ENCODE measurements at regions not wholly inside any gene's neighbourhood (a gene's known extent, or its start where the extent isn't known, plus 50 kb on each side); places are given as distances from the start of the nearest gene placed in this dataset.

DNA sequence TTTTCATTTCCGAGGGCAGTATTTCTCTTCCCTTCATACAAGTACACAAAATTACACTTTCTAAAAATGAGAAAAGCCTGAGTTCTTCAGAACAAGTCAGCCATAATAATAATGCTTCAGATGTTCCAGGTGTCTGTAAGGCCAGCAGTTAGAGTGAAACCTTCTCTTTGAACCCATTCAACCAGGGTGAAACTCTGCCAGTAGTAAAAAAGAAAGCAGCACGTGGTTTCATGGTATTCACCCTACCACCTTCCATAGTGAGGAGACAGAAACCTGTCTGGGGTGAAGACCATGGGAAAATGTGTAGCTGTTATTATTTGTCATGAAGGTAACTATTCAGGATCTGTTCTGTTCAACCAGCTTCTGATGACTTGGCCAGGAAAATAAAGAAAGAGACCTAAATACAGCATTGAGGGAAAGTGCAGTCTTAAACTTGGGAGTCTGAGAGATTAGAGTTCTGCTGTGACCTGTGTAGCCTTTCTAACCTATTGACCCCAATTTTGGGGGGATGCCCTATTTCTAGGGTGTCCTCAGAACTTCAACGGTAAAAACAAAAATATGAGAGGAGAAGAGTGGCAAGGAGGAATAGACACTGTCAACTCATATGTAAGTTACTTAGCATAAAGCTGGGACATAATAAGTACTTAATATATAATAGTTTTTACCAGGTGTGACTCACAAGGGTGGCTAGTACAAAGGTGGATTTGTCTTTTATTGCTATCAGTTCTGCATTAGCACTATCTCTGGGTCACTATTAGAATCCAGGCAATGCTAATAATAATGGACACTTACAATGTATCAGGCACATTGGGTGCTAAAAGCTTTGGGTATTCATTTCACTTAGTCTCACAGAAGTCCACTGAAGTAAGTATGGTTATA, 70.0 kb upstream of the TNFSF4 start:
- Histone ChIP-seq H3K27ac (no peak overlapping the region), H3K4me1 (replicated peaks in 1 of 2) (no peaks in the 10 kb centered on the region), H3K4me3 (no peak overlapping the region)
- 63 to 96% (median 81%) methylated on average over 2 to 3 of the region's 3 CpGs; no CpG with 5 or more reads in 1 of the 10 experiments for WGBS, 10 experiments
- in situ Hi-C loops (cut with MboI; ENCODE audit: low pct_unique_long_range_greater_than_20kb in 2 of 9, low sequenced_read_pairs in 9 of 9, unreplicated experiment in 9 of 9), result no loop called here
- ATAC-seq (replicated peaks in 6 of 8), result no peak

DNA sequence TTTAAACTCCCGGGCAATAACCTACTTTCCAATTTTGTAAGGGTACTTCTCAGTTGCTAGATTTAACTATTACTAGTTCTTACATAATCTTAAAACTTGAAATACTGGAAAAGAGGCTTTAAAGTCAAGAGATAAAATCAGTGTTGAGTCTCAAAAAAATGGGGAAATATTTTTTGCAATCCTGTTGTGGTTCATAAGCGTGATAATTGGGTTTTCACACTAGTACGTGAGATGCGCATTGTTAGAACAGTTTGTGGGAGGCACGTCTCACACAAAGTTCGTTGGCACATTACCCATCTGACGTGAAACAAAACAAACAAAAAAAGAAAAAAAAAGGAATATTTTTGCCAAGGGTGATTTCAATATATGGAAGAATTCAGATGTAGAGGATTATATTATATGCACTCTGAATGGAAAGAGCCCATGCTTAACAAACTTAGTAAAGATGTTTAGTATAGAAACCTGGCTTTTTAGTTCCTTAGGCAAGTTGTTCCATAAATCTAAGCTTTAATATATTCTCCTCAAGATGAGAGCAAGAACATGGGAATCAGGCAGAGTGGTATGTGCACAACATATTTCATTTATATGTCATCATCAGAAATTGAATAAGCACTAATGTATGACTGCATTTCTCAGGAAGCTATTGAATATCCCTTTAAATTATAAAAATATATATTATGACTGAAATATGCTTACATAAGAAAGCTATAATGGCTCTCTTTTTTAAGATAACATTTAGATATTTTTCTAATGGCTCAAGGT, 73.9 kb upstream of the TNFSF4 start:
- no peak overlapping the region for H3K4me3 ChIP-seq
- no peaks in the 10 kb centered on the region for H3K4me1 ChIP-seq (replicated peaks in 1 of 2)
- in situ Hi-C loops (cut with MboI; ENCODE audit: low pct_unique_long_range_greater_than_20kb in 2 of 9, low sequenced_read_pairs in 9 of 9, unreplicated experiment in 9 of 9), result no loop called here
- ATAC-seq (replicated peaks in 6 of 8), result peak in 1 of 8 experiments; percentile 20
- no peak overlapping the region for H3K27ac ChIP-seq
- 43 to 100% (median 87%) methylated on average over 2 to 7 of the region's 7 CpGs for WGBS, 10 experiments

DNA sequence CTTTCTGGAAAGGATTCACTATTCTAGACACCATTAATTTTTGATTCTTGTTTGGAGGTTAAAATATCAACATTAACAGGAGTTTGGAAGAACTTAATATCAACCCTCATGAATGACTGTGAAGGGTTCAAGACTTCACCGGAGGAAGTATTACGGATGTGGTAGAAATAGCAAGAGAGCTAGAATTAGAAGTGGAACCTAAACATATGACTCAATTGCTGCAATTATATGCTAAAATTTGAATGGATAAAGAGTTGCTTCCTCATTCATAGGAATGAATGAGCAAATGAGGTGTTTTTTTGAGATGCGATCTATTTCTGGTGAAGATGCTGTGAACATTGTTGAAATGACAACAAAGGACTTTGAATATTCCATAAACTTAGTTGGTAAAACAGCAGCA, 77.9 kb upstream of the TNFSF4 start:
- in situ Hi-C loops (cut with MboI; ENCODE audit: low pct_unique_long_range_greater_than_20kb in 2 of 9, low sequenced_read_pairs in 9 of 9, unreplicated experiment in 9 of 9), result no loop called here
- Histone ChIP-seq H3K4me1 (replicated peaks in 1 of 2) (no peaks in the 10 kb centered on the region), H3K27ac (no peak overlapping the region), H3K4me3 (no peak overlapping the region)
- 80 to 100% (median 95%) methylated on average over 1 to 3 of the region's 3 CpGs for WGBS, 10 experiments
- no peak for ATAC-seq (replicated peaks in 6 of 8)

DNA sequence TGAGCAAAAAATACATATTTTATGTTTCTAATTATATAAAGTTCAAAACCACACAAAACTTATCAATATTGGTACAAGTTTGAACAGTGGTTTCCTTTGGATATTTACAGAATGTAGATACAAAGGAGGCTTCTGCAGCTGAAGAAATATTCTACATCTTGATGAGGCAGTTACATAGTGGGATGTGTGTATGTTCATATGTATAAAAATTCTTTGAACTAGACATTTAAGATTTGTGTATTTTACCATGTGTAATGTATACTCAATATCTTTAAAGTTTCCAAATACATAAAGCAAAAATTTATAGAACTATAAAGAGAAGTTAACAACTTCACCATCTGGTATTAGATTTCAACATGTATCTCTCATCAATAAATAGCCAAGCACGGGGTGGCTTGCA, 80.7 kb upstream of the TNFSF4 start:
- Histone ChIP-seq H3K27ac (no peak overlapping the region), H3K4me3 (no peak overlapping the region), H3K4me1 (replicated peaks in 1 of 2) (no peaks in the 10 kb centered on the region)
- 14 to 100% (median 75%) methylated on average over 1 of the region's 1 CpG; no CpG with 5 or more reads in 5 of the 10 experiments for WGBS, 10 experiments
- ATAC-seq (replicated peaks in 6 of 8), result no peak
- in situ Hi-C loops (cut with MboI; ENCODE audit: low pct_unique_long_range_greater_than_20kb in 2 of 9, low sequenced_read_pairs in 9 of 9, unreplicated experiment in 9 of 9), result no loop called here

DNA sequence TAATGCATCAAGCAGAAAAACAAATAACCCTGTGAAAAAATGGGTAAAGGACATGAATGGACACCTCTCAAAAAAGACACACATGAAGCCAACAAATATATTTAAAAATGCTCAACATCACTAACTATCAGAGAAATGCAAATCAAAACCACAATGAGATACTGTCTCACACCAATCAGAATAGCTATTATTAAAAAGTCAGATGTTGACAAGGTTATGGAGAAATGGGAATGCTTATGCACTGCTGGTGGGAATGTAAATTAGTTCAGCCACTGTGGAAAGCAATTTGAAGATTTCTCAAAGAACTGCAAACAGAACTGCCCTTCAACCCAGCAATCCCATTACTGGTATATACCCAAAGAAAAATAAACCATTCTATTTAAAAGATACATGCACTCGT, 86.6 kb upstream of the TNFSF4 start:
- WGBS, 10 experiments, result 38 to 100% (median 100%) methylated on average over 1 of the region's 1 CpG; no CpG with 5 or more reads in 3 of the 10 experiments
- H3K27ac ChIP-seq, result no peak overlapping the region
- peaks cover 0 to 4% of the 10 kb centered on the region in 2 donors for H3K4me1 ChIP-seq (replicated peaks in 1 of 2)
- in situ Hi-C loops (cut with MboI; ENCODE audit: low pct_unique_long_range_greater_than_20kb in 2 of 9, low sequenced_read_pairs in 9 of 9, unreplicated experiment in 9 of 9), result no loop called here
- no peak overlapping the region for H3K4me3 ChIP-seq
- ATAC-seq (replicated peaks in 6 of 8), result peak in 2 of 8 experiments; percentile 51 to 64

DNA sequence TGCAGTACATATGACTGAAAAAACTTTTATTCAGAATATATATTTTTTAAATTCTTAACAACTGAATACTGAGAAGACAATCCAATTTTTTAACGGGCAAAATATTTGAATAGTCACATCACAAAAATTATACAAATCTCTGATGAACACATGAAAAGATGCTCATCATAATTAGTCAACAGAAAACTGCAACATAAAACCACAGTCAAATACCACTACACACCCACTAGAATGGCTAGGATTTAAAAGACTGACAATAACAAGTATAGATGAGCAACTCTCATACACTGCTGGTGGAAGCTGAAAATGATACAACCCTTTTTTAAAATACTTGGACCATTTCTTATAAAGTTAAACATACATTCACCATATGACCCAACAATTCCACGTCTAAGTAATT, 87.7 kb upstream of the TNFSF4 start:
- in situ Hi-C loops (cut with MboI; ENCODE audit: low pct_unique_long_range_greater_than_20kb in 2 of 9, low sequenced_read_pairs in 9 of 9, unreplicated experiment in 9 of 9), result no loop called here
- peaks cover 0 to 4% of the 10 kb centered on the region in 2 donors for H3K4me1 ChIP-seq (replicated peaks in 1 of 2)
- H3K27ac ChIP-seq, result no peak overlapping the region
- WGBS, 10 experiments, result 6 to 100% (median 82%) methylated on average over 1 to 2 of the region's 2 CpGs
- H3K4me3 ChIP-seq, result no peak overlapping the region
- ATAC-seq (replicated peaks in 6 of 8), result no peak

DNA sequence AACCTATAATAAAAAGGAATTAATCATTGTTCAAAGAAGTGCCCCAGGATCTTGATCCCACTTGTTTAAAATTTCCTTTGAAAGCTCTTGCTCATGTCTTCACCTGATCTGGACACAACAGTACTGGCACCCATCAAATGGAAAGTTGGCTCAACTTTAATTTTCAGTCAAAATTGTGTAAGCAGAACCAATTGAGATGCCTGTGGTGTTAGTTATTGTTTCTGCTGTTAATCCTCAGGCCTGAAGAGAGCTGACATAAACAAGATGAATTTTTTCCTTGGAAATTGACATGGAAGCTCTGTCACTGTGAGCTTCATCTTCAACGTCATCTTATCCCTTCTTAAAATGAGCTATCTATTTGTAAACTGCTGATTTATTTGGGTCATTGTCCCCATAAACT, 88.3 kb upstream of the TNFSF4 start:
- H3K4me1 ChIP-seq (replicated peaks in 1 of 2), result peaks cover 0 to 4% of the 10 kb centered on the region in 2 donors
- H3K4me3 ChIP-seq, result no peak overlapping the region
- 22 to 100% (median 84%) methylated on average over 1 of the region's 1 CpG for WGBS, 10 experiments
- H3K27ac ChIP-seq, result no peak overlapping the region
- no peak for ATAC-seq (replicated peaks in 6 of 8)
- in situ Hi-C loops (cut with MboI; ENCODE audit: low pct_unique_long_range_greater_than_20kb in 2 of 9, low sequenced_read_pairs in 9 of 9, unreplicated experiment in 9 of 9), result no loop called here

DNA sequence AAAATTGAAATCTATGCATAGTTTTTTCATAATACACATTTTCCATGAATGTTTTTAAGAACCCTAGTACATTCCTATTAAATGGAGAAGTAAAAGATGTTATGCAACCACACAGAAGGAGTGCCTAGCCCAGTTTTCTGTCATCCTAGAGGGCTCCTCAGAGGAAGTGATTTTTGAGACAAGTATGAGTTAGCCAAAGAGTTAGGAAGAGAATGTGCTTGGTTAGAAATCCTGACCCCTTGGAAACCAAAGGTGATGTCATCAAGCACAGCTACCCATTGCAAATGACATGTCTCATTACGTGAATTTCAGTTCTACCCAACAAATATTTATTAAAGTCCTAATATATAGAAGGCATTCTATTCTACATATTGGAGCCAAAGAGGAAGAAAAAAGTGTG, 88.9 kb upstream of the TNFSF4 start:
- Histone ChIP-seq H3K27ac (no peak overlapping the region), H3K4me1 (replicated peaks in 1 of 2) (peaks cover 0 to 4% of the 10 kb centered on the region in 2 donors), H3K4me3 (no peak overlapping the region)
- ATAC-seq (replicated peaks in 6 of 8), result peak in 1 of 8 experiments; percentile 16
- in situ Hi-C loops (cut with MboI; ENCODE audit: low pct_unique_long_range_greater_than_20kb in 2 of 9, low sequenced_read_pairs in 9 of 9, unreplicated experiment in 9 of 9), result no loop called here
- WGBS, 10 experiments, result 0 to 100% (median 85%) methylated on average over 1 of the region's 1 CpG; no CpG with 5 or more reads in 3 of the 10 experiments

DNA sequence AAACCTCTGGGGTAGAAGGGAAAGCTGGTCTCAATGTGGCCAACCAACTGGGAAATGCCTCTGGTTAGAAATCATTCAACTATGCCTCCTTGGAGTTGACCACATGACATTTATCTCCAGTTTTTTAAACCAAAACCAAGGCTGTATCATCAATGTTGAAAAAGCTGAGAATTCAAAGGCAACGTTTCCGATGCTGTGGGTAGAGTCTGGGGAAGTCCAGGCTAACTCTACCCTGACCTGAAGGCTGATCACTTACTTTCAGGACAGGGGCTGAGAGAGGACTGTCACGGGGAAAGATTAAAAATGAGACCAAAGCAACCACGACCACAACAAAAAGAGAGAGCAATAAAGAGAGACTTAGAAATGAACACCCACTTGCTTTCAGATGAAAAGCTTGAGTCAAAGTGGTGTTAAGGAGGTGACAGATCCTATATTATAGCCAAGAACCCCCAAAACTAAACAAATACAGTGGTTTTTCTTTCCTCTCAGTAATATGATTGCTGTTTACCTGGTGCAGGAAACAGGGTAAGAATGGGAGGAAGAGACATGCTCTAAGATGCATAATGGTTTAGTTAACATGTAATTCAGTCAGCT, 90.8 kb upstream of the TNFSF4 start:
- WGBS, 10 experiments, result 15 to 100% (median 63%) methylated on average over 1 to 4 of the region's 4 CpGs; no CpG with 5 or more reads in 1 of the 10 experiments
- Histone ChIP-seq H3K4me1 (replicated peaks in 1 of 2) (peaks cover 0 to 4% of the 10 kb centered on the region in 2 donors), H3K27ac (no peak overlapping the region), H3K4me3 (no peak overlapping the region)
- no peak for ATAC-seq (replicated peaks in 6 of 8)
- in situ Hi-C loops (cut with MboI; ENCODE audit: low pct_unique_long_range_greater_than_20kb in 2 of 9, low sequenced_read_pairs in 9 of 9, unreplicated experiment in 9 of 9), result no loop called here

DNA sequence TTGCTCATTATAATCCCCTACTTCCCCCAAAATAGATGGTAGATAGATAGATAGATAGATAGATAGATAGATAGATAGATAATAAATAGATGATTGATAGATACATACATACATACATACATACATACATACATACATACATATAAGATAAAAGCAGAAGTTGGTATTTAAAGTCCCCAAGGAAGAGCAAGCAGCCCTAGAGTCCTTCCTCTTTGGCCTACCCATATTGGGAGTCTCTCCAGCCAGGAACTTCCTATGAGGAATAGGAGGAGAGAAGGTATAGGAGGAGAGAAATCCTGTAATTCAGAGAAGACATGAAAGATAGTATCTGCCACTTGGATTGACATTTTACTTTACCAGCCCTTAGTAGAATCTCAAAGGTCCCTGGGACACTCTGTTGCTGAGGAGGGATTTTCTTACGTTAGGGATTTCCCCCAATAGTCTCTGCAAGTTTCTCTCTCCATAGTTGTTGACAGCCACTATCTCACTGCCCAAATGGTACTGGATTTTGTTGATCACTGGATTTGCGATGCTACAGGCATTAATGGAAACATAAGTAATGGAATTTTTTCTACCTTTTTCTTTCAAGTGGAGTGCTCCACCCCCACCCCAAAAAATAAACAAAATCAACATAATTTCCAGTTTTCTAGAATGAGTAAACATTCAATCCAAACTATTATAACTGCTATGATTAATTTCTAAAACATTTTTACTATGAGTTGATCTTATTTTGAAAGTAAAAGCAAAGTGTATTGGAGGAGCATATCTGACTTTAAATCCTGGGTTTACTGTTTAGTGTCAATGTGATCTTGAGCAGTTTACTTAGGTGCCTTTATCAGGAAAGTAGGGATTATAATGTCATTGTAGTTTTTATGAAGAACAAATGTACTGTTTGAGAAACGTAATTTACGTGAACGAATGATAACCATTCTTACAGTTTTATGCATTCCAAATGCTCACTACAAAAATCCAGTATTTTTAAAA, 93.2 kb upstream of the TNFSF4 start:
- no peak for ATAC-seq (replicated peaks in 6 of 8)
- Histone ChIP-seq H3K4me3 (no peak overlapping the region), H3K4me1 (replicated peaks in 1 of 2) (peaks cover 0 to 4% of the 10 kb centered on the region in 2 donors), H3K27ac (no peak overlapping the region)
- in situ Hi-C loops (cut with MboI; ENCODE audit: low pct_unique_long_range_greater_than_20kb in 2 of 9, low sequenced_read_pairs in 9 of 9, unreplicated experiment in 9 of 9), result no loop called here
- WGBS, 10 experiments, result 54 to 100% (median 67%) methylated on average over 1 to 5 of the region's 5 CpGs

DNA sequence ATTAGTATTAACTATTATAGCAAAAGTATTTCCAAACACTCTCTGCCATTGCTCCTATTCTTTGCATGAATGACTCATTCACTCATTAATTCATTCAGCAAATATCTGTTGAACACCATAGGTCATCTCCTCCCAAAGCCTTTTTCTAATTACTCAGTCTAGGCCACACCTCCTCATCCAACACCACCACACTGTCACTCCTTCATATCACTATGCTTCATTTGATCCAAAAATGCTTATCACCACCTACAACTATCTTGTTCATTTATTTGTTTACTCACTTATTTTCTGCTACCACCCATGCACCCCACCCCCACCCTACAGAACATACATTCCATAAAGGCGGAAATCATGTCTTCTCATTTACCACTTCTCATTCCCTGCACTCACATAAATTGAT, 94.4 kb upstream of the TNFSF4 start:
- WGBS, 10 experiments, result 67 to 100% (median 94%) methylated on average over 1 of the region's 1 CpG; no CpG with 5 or more reads in 2 of the 10 experiments
- Histone ChIP-seq H3K4me1 (replicated peaks in 1 of 2) (peaks cover 0 to 4% of the 10 kb centered on the region in 2 donors), H3K27ac (no peak overlapping the region), H3K4me3 (no peak overlapping the region)
- in situ Hi-C loops (cut with MboI; ENCODE audit: low pct_unique_long_range_greater_than_20kb in 2 of 9, low sequenced_read_pairs in 9 of 9, unreplicated experiment in 9 of 9), result no loop called here
- ATAC-seq (replicated peaks in 6 of 8), result peak in 7 of 8 experiments; percentile 36 to 72 (median 70)

DNA sequence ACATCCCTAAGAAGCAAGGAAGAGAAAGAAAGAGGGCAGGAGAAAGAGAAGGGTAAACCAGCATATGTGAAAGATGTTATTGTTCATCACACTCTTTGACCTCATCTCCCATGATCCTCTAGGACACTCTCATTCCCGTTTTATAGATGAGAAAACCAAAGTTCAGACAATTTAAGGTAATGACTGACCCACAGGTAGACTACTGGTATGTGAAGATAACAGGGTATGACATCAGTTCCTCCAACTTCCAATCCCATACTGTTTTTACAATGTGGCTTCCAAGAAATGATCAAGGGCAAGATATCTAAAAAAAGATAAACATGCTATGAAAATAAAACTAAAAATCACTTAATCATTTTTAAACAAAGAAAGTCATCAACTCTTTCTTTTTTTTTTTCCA, 95.2 kb upstream of the TNFSF4 start:
- ATAC-seq (replicated peaks in 6 of 8), result no peak
- in situ Hi-C loops (cut with MboI; ENCODE audit: low pct_unique_long_range_greater_than_20kb in 2 of 9, low sequenced_read_pairs in 9 of 9, unreplicated experiment in 9 of 9), result no loop called here
- H3K27ac ChIP-seq, result no peak overlapping the region
- H3K4me1 ChIP-seq (replicated peaks in 1 of 2), result peaks cover 0 to under 1% of the 10 kb centered on the region in 2 donors
- WGBS, 10 experiments, result 0 to 100% (median 65%) methylated on average over 1 of the region's 1 CpG
- no peak overlapping the region for H3K4me3 ChIP-seq
